IPS DF 4.7 (cell line): ENCODE measurements at regions not wholly inside any gene's neighbourhood (a gene's known extent, or its start where the extent isn't known, plus 50 kb on each side); places are given as distances from the start of the nearest gene placed in this dataset.

Source experiments
- DNase-seq: peaks from one replicate; pipeline ENCODE4 v3.0.0-alpha.2; 2013; ENCODE audit warnings: low spot score; ENCODE audit errors: extremely low read depth

- DNase-seq: no peak
These were observed 106.5 kb downstream of the CDH26 start for GRCh38 chr20:60064554-60065196.

GRCh38 chr20:60065741-60066437 is 107.7 kb downstream of the CDH26 start:
- DNase-seq: no peak

- no peak for DNase-seq
These were observed 108.2 kb downstream of the CDH26 start for GRCh38 chr20:60066438-60066823.

GRCh38 chr20:60068509-60068908 is 110.3 kb downstream of the CDH26 start:
- DNase-seq: no peak

GRCh38 chr20:60069656-60070055 is 111.4 kb downstream of the CDH26 start:
- no peak for DNase-seq

- DNase-seq: no peak
These were observed 112.6 kb downstream of the CDH26 start for GRCh38 chr20:60070791-60071190.

- DNase-seq: no peak
These were observed 113.7 kb downstream of the CDH26 start for GRCh38 chr20:60071965-60072364.

GRCh38 chr20:60073086-60073485 is 114.9 kb downstream of the CDH26 start:
- DNase-seq: no peak

GRCh38 chr20:60073504-60073903 is 115.3 kb downstream of the CDH26 start:
- no peak for DNase-seq

- no peak for DNase-seq
These were observed 116.1 kb downstream of the CDH26 start for GRCh38 chr20:60074276-60074675.

- no peak for DNase-seq
These were observed 120.4 kb downstream of the CDH26 start for GRCh38 chr20:60078351-60079250.

GRCh38 chr20:60080401-60080800 is 122.2 kb downstream of the CDH26 start:
- no peak for DNase-seq

- no peak for DNase-seq
These were observed 127.4 kb downstream of the CDH26 start for GRCh38 chr20:60085551-60086132.

- no peak for DNase-seq
These were observed 128.8 kb downstream of the CDH26 start for GRCh38 chr20:60086821-60087562.

GRCh38 chr20:60087563-60088105 is 129.4 kb downstream of the CDH26 start:
- no peak for DNase-seq

- DNase-seq: no peak
These were observed 130.0 kb downstream of the CDH26 start for GRCh38 chr20:60088236-60088635.

- DNase-seq: no peak
These were observed 132.4 kb downstream of the CDH26 start for GRCh38 chr20:60090631-60091030.

GRCh38 chr20:60091305-60091704 is 133.1 kb downstream of the CDH26 start:
- no peak for DNase-seq

GRCh38 chr20:60091861-60092260 is 133.6 kb downstream of the CDH26 start:
- DNase-seq: no peak

GRCh38 chr20:60092729-60093128 is 134.5 kb downstream of the CDH26 start:
- no peak for DNase-seq

- no peak for DNase-seq
These were observed 137.2 kb downstream of the CDH26 start for GRCh38 chr20:60095456-60095855.
